ENCODE measurements at regions not wholly inside any gene's neighbourhood (a gene's known extent, or its start where the extent isn't known, plus 50 kb on each side); places are given as distances from the start of the nearest gene placed in this dataset.
"Not testable (repeated sequence)": the region's sequence is repeated elsewhere in the genome, so short reads cannot be mapped to it uniquely, and the experiment has no call there.

GRCh38 chr1:68908316-68908715, 411.4 kb upstream of the DEPDC1 start:
- ChIA-PET POLR2A (no interaction called here), CTCF (no interaction called here)
- DNase-seq (ENCODE audit: extremely low spot score): no peak
- TF ChIP-seq BHLHE40 (IDR thresholded peaks at IDR 0.05; ENCODE audit: borderline replicate concordance): no peak
- TF ChIP-seq L3MBTL2 (conservative IDR thresholded peaks at IDR 0.05): no peak
- TF ChIP-seq LEF1 (IDR thresholded peaks at IDR 0.05; ENCODE audit: borderline replicate concordance): no peak
- TF ChIP-seq SUZ12 (IDR thresholded peaks at IDR 0.05): no peak
- no peak for TF ChIP-seq PKNOX1 (IDR thresholded peaks at IDR 0.05)
- no peak for TF ChIP-seq FOXK2 (IDR thresholded peaks at IDR 0.05)
- no peak for TF ChIP-seq TARDBP (IDR thresholded peaks at IDR 0.05)
- TF ChIP-seq HDGF (IDR thresholded peaks at IDR 0.05; ENCODE audit: borderline replicate concordance): no peak
- TF ChIP-seq CTBP1 (IDR thresholded peaks at IDR 0.05; ENCODE audit: borderline replicate concordance): no peak
- TF ChIP-seq ELF4 (IDR thresholded peaks at IDR 0.05): no peak
- TF ChIP-seq ZNF384 (IDR thresholded peaks at IDR 0.05): no peak
- TF ChIP-seq SP1 (IDR thresholded peaks at IDR 0.05): no peak
- TF ChIP-seq FOXA1 (IDR thresholded peaks at IDR 0.05): no peak
- TF ChIP-seq NFRKB (IDR thresholded peaks at IDR 0.05): no peak
- TF ChIP-seq FOXM1 (IDR thresholded peaks at IDR 0.05; ENCODE audit: borderline replicate concordance): no peak
- TF ChIP-seq ARNT (IDR thresholded peaks at IDR 0.05): no peak

- TF ChIP-seq SP1 (IDR thresholded peaks at IDR 0.05) (no peak), FOXK2 (IDR thresholded peaks at IDR 0.05) (no peak), HDGF (IDR thresholded peaks at IDR 0.05; ENCODE audit: borderline replicate concordance) (no peak), TARDBP (IDR thresholded peaks at IDR 0.05) (no peak), ARNT (IDR thresholded peaks at IDR 0.05) (no peak), ZNF384 (IDR thresholded peaks at IDR 0.05) (no peak), NFRKB (IDR thresholded peaks at IDR 0.05) (no peak), BHLHE40 (IDR thresholded peaks at IDR 0.05; ENCODE audit: borderline replicate concordance) (no peak), ELF4 (IDR thresholded peaks at IDR 0.05) (no peak), PKNOX1 (IDR thresholded peaks at IDR 0.05) (no peak), SUZ12 (IDR thresholded peaks at IDR 0.05) (no peak)
- ChIA-PET CTCF (interaction anchor here (0.6 kb wide), 1 partner anchor 414 kb away, joined by 4 read pairs; no protein-coding TSS in a partner anchor), POLR2A (no interaction called here)
- no peak for DNase-seq (ENCODE audit: extremely low spot score)
These were observed 419.5 kb upstream of the DEPDC1 start for GRCh38 chr1:68916221-68916902.

- ChIA-PET POLR2A (no interaction called here), CTCF (no interaction called here)
- TF ChIP-seq ARNT (IDR thresholded peaks at IDR 0.05) (no peak), FOXK2 (IDR thresholded peaks at IDR 0.05) (no peak), SP1 (IDR thresholded peaks at IDR 0.05) (no peak), NFRKB (IDR thresholded peaks at IDR 0.05) (no peak), ELF4 (IDR thresholded peaks at IDR 0.05) (no peak), SUZ12 (IDR thresholded peaks at IDR 0.05) (no peak), FOXA1 (IDR thresholded peaks at IDR 0.05) (no peak), TARDBP (IDR thresholded peaks at IDR 0.05) (no peak), CTBP1 (IDR thresholded peaks at IDR 0.05; ENCODE audit: borderline replicate concordance) (no peak), L3MBTL2 (conservative IDR thresholded peaks at IDR 0.05) (no peak), PKNOX1 (IDR thresholded peaks at IDR 0.05) (no peak), FOXM1 (IDR thresholded peaks at IDR 0.05; ENCODE audit: borderline replicate concordance) (no peak), LEF1 (IDR thresholded peaks at IDR 0.05; ENCODE audit: borderline replicate concordance) (no peak), BHLHE40 (IDR thresholded peaks at IDR 0.05; ENCODE audit: borderline replicate concordance) (no peak), HDGF (IDR thresholded peaks at IDR 0.05; ENCODE audit: borderline replicate concordance) (no peak), ZNF384 (IDR thresholded peaks at IDR 0.05) (no peak)
- DNase-seq (ENCODE audit: extremely low spot score): no peak
These were observed 420.6 kb upstream of the DEPDC1 start for GRCh38 chr1:68917456-68917855.

GRCh38 chr1:68918563-68918962, 421.7 kb upstream of the DEPDC1 start:
- POLR2A ChIA-PET: no interaction called here
- DNase-seq (ENCODE audit: extremely low spot score): no peak
- no peak for TF ChIP-seq FOXM1 (IDR thresholded peaks at IDR 0.05; ENCODE audit: borderline replicate concordance)
- no peak for TF ChIP-seq SUZ12 (IDR thresholded peaks at IDR 0.05)
- TF ChIP-seq PKNOX1 (IDR thresholded peaks at IDR 0.05): no peak
- TF ChIP-seq FOXA1 (IDR thresholded peaks at IDR 0.05): no peak
- TF ChIP-seq SP1 (IDR thresholded peaks at IDR 0.05): no peak
- no peak for TF ChIP-seq BHLHE40 (IDR thresholded peaks at IDR 0.05; ENCODE audit: borderline replicate concordance)
- no peak for TF ChIP-seq ARNT (IDR thresholded peaks at IDR 0.05)
- no peak for TF ChIP-seq TARDBP (IDR thresholded peaks at IDR 0.05)
- TF ChIP-seq CTBP1 (IDR thresholded peaks at IDR 0.05; ENCODE audit: borderline replicate concordance): no peak
- no peak for TF ChIP-seq FOXK2 (IDR thresholded peaks at IDR 0.05)
- TF ChIP-seq HDGF (IDR thresholded peaks at IDR 0.05; ENCODE audit: borderline replicate concordance): no peak
- TF ChIP-seq LEF1 (IDR thresholded peaks at IDR 0.05; ENCODE audit: borderline replicate concordance): no peak
- no peak for TF ChIP-seq NFRKB (IDR thresholded peaks at IDR 0.05)
- TF ChIP-seq ELF4 (IDR thresholded peaks at IDR 0.05): no peak
- no peak for TF ChIP-seq L3MBTL2 (conservative IDR thresholded peaks at IDR 0.05)
- no peak for TF ChIP-seq ZNF384 (IDR thresholded peaks at IDR 0.05)
- CTCF ChIA-PET: no interaction called here

- POLR2A ChIA-PET: no interaction called here
- TF ChIP-seq HDGF (IDR thresholded peaks at IDR 0.05; ENCODE audit: borderline replicate concordance) (no peak), CTBP1 (IDR thresholded peaks at IDR 0.05; ENCODE audit: borderline replicate concordance) (no peak), L3MBTL2 (conservative IDR thresholded peaks at IDR 0.05) (no peak), FOXK2 (IDR thresholded peaks at IDR 0.05) (no peak), LEF1 (IDR thresholded peaks at IDR 0.05; ENCODE audit: borderline replicate concordance) (no peak), NFRKB (IDR thresholded peaks at IDR 0.05) (no peak), ELF4 (IDR thresholded peaks at IDR 0.05) (no peak), FOXM1 (IDR thresholded peaks at IDR 0.05; ENCODE audit: borderline replicate concordance) (no peak)
- DNase-seq (ENCODE audit: extremely low spot score): no peak
- CTCF ChIA-PET: no interaction called here
These were observed 422.2 kb upstream of the DEPDC1 start for GRCh38 chr1:68919075-68919474.

- POLR2A ChIA-PET; DNase-seq (ENCODE audit: extremely low spot score); CTCF ChIA-PET: not testable (repeated sequence)
These were observed 426.7 kb upstream of the DEPDC1 start for GRCh38 chr1:68923475-68924088.

All from HEK293T (cell line).